GM23338 (cell line): ENCODE measurements at regions not wholly inside any gene's neighbourhood (a gene's known extent, or its start where the extent isn't known, plus 50 kb on each side); places are given as distances from the start of the nearest gene placed in this dataset.

Experiments used
- ATAC-seq: fragments of 200-7000 bp; cut with Tn5 transposase; 3 replicates; pipeline ENCODE4 v1.9.1; 2020
- DNase-seq: peaks from one replicate; pipeline ENCODE4 v3.0.0-alpha.2; 2015; ENCODE audit warnings: low spot score
- H2AFZ ChIP-seq: fragments of 200-600 bp; sonication (generic); 2 replicates; pipeline ENCODE4 v1.8.0; 2016; ENCODE audit warnings: antibody characterized with exemption, mild to moderate bottlenecking, moderate library complexity
- H3F3A ChIP-seq: fragments of 200-600 bp; sonication (generic); replicated peaks from 2 replicates; pipeline ENCODE4 v1.8.0; 2017; ENCODE audit warnings: antibody characterized with exemption, mixed run types, low read depth
- H3K27ac ChIP-seq: fragments of 200-600 bp; sonication (generic); 2 replicates; pipeline ENCODE4 v1.6.1; 2016; ENCODE audit warnings: low read depth
- H3K27me3 ChIP-seq: fragments of 200-600 bp; sonication (generic); 2 replicates; pipeline ENCODE4 v1.8.0; 2016; ENCODE audit warnings: mild to moderate bottlenecking, mixed run types, moderate library complexity; ENCODE audit not compliant: insufficient read depth
- H3K36me3 ChIP-seq: fragments of 200-600 bp; sonication (generic); 2 replicates; pipeline ENCODE4 v1.8.0; 2016; ENCODE audit warnings: mild to moderate bottlenecking; ENCODE audit not compliant: insufficient read depth
- H3K4me1 ChIP-seq: fragments of 200-600 bp; sonication (generic); 2 replicates; pipeline ENCODE4 v1.8.0; 2016; ENCODE audit warnings: mild to moderate bottlenecking, moderate library complexity; ENCODE audit not compliant: insufficient read depth
- H3K4me2 ChIP-seq: fragments of 200-600 bp; sonication (generic); 2 replicates; pipeline ENCODE4 v1.7.1; 2017; ENCODE audit warnings: mixed run types
- H3K4me3 ChIP-seq: fragments of 200-600 bp; sonication (generic); 2 replicates; pipeline ENCODE4 v1.6.1; 2016; ENCODE audit warnings: mixed run types
- H3K79me2 ChIP-seq: fragments of 200-600 bp; sonication (generic); replicated peaks from 2 replicates; pipeline ENCODE4 v1.8.0; 2017; ENCODE audit warnings: mild to moderate bottlenecking; ENCODE audit not compliant: insufficient read depth
- H3K9me2 ChIP-seq: fragments of 200-600 bp; sonication (generic); 2 replicates; pipeline ENCODE4 v1.8.0; 2017; ENCODE audit not compliant: insufficient read depth
- H4K20me1 ChIP-seq: fragments of 200-600 bp; sonication (generic); replicated peaks from 2 replicates; pipeline ENCODE4 v1.8.0; 2017; ENCODE audit warnings: mild to moderate bottlenecking; ENCODE audit not compliant: insufficient read depth
- H3K27ac Mint-ChIP-seq: 2 replicates; pipeline ENCODE4 v1.8.0; 2020; ENCODE audit warnings: inconsistent platforms, mild to moderate bottlenecking, moderate library complexity, mixed read lengths
- H3K27me3 Mint-ChIP-seq: 3 replicates; pipeline ENCODE4 v1.8.0; 2022; ENCODE audit warnings: low read depth, mild to moderate bottlenecking, moderate library complexity, mixed read lengths, inconsistent platforms; ENCODE audit not compliant: insufficient read depth, poor library complexity
- H3K36me3 Mint-ChIP-seq: 3 replicates; pipeline ENCODE4 v1.8.0; 2021; ENCODE audit warnings: low read depth, mild to moderate bottlenecking, inconsistent platforms, moderate library complexity, mixed read lengths
- H3K4me1 Mint-ChIP-seq: 3 replicates; pipeline ENCODE4 v1.8.0; 2020; ENCODE audit warnings: mild to moderate bottlenecking, inconsistent platforms, mixed read lengths
- H3K4me3 Mint-ChIP-seq: 3 replicates; pipeline ENCODE4 v1.8.0; 2021; ENCODE audit warnings: moderate library complexity, mild to moderate bottlenecking, inconsistent platforms, mixed read lengths
- H3K9me3 Mint-ChIP-seq: 3 replicates; pipeline ENCODE4 v1.8.0; 2020; ENCODE audit warnings: moderate library complexity, mild to moderate bottlenecking, inconsistent platforms, mixed read lengths
- CREB1 ChIP-seq: fragments of 250-450 bp; sonication (Bioruptor Pico); IDR thresholded peaks from 2 replicates; pipeline ENCODE4 v1.5.0; 2020; ENCODE audit warnings: low read depth, mild to moderate bottlenecking, moderate library complexity
- EZH2 ChIP-seq: fragments of 200-600 bp; sonication (generic); IDR thresholded peaks from one replicate; pipeline ENCODE4 v1.8.0; 2017; ENCODE audit warnings: antibody characterized with exemption, mild to moderate bottlenecking, low read depth; ENCODE audit not compliant: unreplicated experiment
- EZH2phosphoT487 ChIP-seq: fragments of 200-600 bp; sonication (generic); IDR thresholded peaks from one replicate; pipeline ENCODE4 v1.8.1; 2018; ENCODE audit warnings: antibody characterized with exemption; ENCODE audit not compliant: unreplicated experiment
- JUNB ChIP-seq: IDR thresholded peaks from one replicate; pipeline ENCODE4 v1.6.1; 2016; ENCODE audit warnings: antibody characterized with exemption; ENCODE audit not compliant: unreplicated experiment
- NANOG ChIP-seq: IDR thresholded peaks from 2 replicates; pipeline ENCODE4 v1.6.1; 2016; ENCODE audit warnings: antibody characterized with exemption, borderline replicate concordance
- REST ChIP-seq: IDR thresholded peaks from one replicate; pipeline ENCODE4 v1.6.1; 2018; ENCODE audit warnings: antibody characterized with exemption; ENCODE audit not compliant: unreplicated experiment
- ZNF462 ChIP-seq: fragments of 250-450 bp; sonication (Bioruptor Pico); IDR thresholded peaks from 2 replicates; pipeline ENCODE4 v1.5.0; 2020; ENCODE audit warnings: mild to moderate bottlenecking, moderate library complexity

GRCh38 chr11:21825127-21825526 lies 367.8 kb upstream of the ANO5 start:
- H3K27ac ChIP-seq: no peak overlapping the region
- no peaks in the 10 kb centered on the region for H3K36me3 Mint-ChIP-seq
- no peaks in the 10 kb centered on the region for H3K4me1 ChIP-seq
- H4K20me1 ChIP-seq: no peaks in the 10 kb centered on the region
- ATAC-seq: no peak
- no peak overlapping the region for H2AFZ ChIP-seq
- no peaks in the 10 kb centered on the region for H3K9me3 Mint-ChIP-seq
- H3K27me3 ChIP-seq: no peaks in the 10 kb centered on the region
- no peaks in the 10 kb centered on the region for H3K36me3 ChIP-seq
- no peaks in the 10 kb centered on the region for H3K9me2 ChIP-seq
- no peak overlapping the region for H3K4me3 Mint-ChIP-seq
- DNase-seq: no peak
- no peaks in the 10 kb centered on the region for H3K27me3 Mint-ChIP-seq
- no peak overlapping the region for H3K27ac Mint-ChIP-seq
- H3K4me1 Mint-ChIP-seq: no peaks in the 10 kb centered on the region
- no peak overlapping the region for H3K4me2 ChIP-seq
- H3K79me2 ChIP-seq: no peaks in the 10 kb centered on the region
- H3K4me3 ChIP-seq: no peak overlapping the region
- TF ChIP-seq REST: no peak
- TF ChIP-seq EZH2: no peak
- no peak for TF ChIP-seq ZNF462 (CRISPR knock-in tag)
- TF ChIP-seq JUNB: no peak
- TF ChIP-seq EZH2phosphoT487: no peak
- no peak for TF ChIP-seq CREB1 (CRISPR knock-in tag)
- TF ChIP-seq NANOG: no peak
- H3F3A ChIP-seq: no peaks in the 10 kb centered on the region
